ENCODE measurements at regions not wholly inside any gene's neighbourhood (a gene's known extent, or its start where the extent isn't known, plus 50 kb on each side); places are given as distances from the start of the nearest gene placed in this dataset.

- Histone ChIP-seq H3K4me3 (no peak overlapping the region), H3K36me3 (no peaks in the 10 kb centered on the region), H3K4me1 (no peaks in the 10 kb centered on the region), H3K27me3 (no peaks in the 10 kb centered on the region), H3K27ac (no peak overlapping the region), H3K9me3 (no peaks in the 10 kb centered on the region)
- TF ChIP-seq EP300 (IDR thresholded peaks at IDR 0.05), result no peak
- no peak for TF ChIP-seq POLR2A (IDR thresholded peaks at IDR 0.05)
- no peak for TF ChIP-seq POLR2AphosphoS5 (IDR thresholded peaks at IDR 0.05)
- no peak for TF ChIP-seq CTCF (IDR thresholded peaks at IDR 0.05)
- WGBS, result 71% methylated on average over 3 of the region's 7 CpGs
- DNase-seq (ENCODE audit: low spot score in 2 of 2), result no peak
Observed at GRCh38 chr14:105897725-105898113, 371.3 kb downstream of the TMEM121 start.

GRCh38 chr14:105898482-105899010 is 372.2 kb downstream of the TMEM121 start:
- H3K27me3 ChIP-seq, result no peaks in the 10 kb centered on the region
- no peaks in the 10 kb centered on the region for H3K9me3 ChIP-seq
- 85% methylated on average over 9 of the region's 11 CpGs for WGBS
- no peak for TF ChIP-seq POLR2AphosphoS5 (IDR thresholded peaks at IDR 0.05)
- no peak for TF ChIP-seq EP300 (IDR thresholded peaks at IDR 0.05)
- no peak for TF ChIP-seq POLR2A (IDR thresholded peaks at IDR 0.05)
- TF ChIP-seq CTCF (IDR thresholded peaks at IDR 0.05), result no peak
- no peak for DNase-seq (ENCODE audit: low spot score in 2 of 2)
- no peak overlapping the region for H3K4me3 ChIP-seq
- H3K4me1 ChIP-seq, result no peaks in the 10 kb centered on the region
- H3K27ac ChIP-seq, result no peak overlapping the region
- no peaks in the 10 kb centered on the region for H3K36me3 ChIP-seq

- DNase-seq (ENCODE audit: low spot score in 2 of 2), result no peak
- no peaks in the 10 kb centered on the region for H3K36me3 ChIP-seq
- TF ChIP-seq POLR2A (IDR thresholded peaks at IDR 0.05) (no peak), POLR2AphosphoS5 (IDR thresholded peaks at IDR 0.05) (no peak), EP300 (IDR thresholded peaks at IDR 0.05) (no peak), CTCF (IDR thresholded peaks at IDR 0.05) (no peak)
- no peaks in the 10 kb centered on the region for H3K4me1 ChIP-seq
- no peaks in the 10 kb centered on the region for H3K9me3 ChIP-seq
- WGBS, result 81% methylated on average over 5 of the region's 9 CpGs
- no peaks in the 10 kb centered on the region for H3K27me3 ChIP-seq
- no peak overlapping the region for H3K27ac ChIP-seq
- H3K4me3 ChIP-seq, result no peak overlapping the region
Observed at GRCh38 chr14:105899071-105899641, 372.8 kb downstream of the TMEM121 start.

GRCh38 chr14:105899657-105900397 is 373.4 kb downstream of the TMEM121 start:
- WGBS, result 80% methylated on average over 1 of the region's 11 CpGs
- no peak for DNase-seq (ENCODE audit: low spot score in 2 of 2)
- Histone ChIP-seq H3K27ac (no peak overlapping the region), H3K36me3 (no peaks in the 10 kb centered on the region), H3K9me3 (no peaks in the 10 kb centered on the region), H3K4me1 (no peaks in the 10 kb centered on the region), H3K4me3 (no peak overlapping the region), H3K27me3 (no peaks in the 10 kb centered on the region)
- TF ChIP-seq POLR2AphosphoS5 (IDR thresholded peaks at IDR 0.05) (no peak), EP300 (IDR thresholded peaks at IDR 0.05) (no peak), POLR2A (IDR thresholded peaks at IDR 0.05) (no peak), CTCF (IDR thresholded peaks at IDR 0.05) (no peak)

GRCh38 chr14:105900398-105901160 is 374.2 kb downstream of the TMEM121 start:
- 60% methylated on average over 5 of the region's 30 CpGs for WGBS
- H3K4me1 ChIP-seq, result no peaks in the 10 kb centered on the region
- no peaks in the 10 kb centered on the region for H3K36me3 ChIP-seq
- H3K27ac ChIP-seq, result no peak overlapping the region
- DNase-seq (ENCODE audit: low spot score in 2 of 2), result no peak
- no peak for TF ChIP-seq EP300 (IDR thresholded peaks at IDR 0.05)
- no peak for TF ChIP-seq CTCF (IDR thresholded peaks at IDR 0.05)
- no peak for TF ChIP-seq POLR2AphosphoS5 (IDR thresholded peaks at IDR 0.05)
- TF ChIP-seq POLR2A (IDR thresholded peaks at IDR 0.05), result no peak
- no peaks in the 10 kb centered on the region for H3K27me3 ChIP-seq
- H3K4me3 ChIP-seq, result no peak overlapping the region
- H3K9me3 ChIP-seq, result no peaks in the 10 kb centered on the region
